Activated naive CD4-positive, alpha-beta T cell treated with anti-CD3 and anti-CD28 coated beads, Interleukin-2, amount 50 U/mL, for 72 hours (primary cell): ENCODE measurements at regions not wholly inside any gene's neighbourhood (a gene's known extent, or its start where the extent isn't known, plus 50 kb on each side); places are given as distances from the start of the nearest gene placed in this dataset.
A peak's percentile ranks its signal among the peaks of the same experiment; 100 is the strongest.
"Not testable (repeated sequence)": the region's sequence is repeated elsewhere in the genome, so short reads cannot be mapped to it uniquely, and the experiment has no call there.

Experiments
- ATAC-seq, 2 donors: fragments of 150-1000 bp; cut with Tn5 transposase; 2 replicates each; pipeline ENCODE4 v1.10.0; 2021; ENCODE audit warnings: mild to moderate bottlenecking in 2 of 2, moderate library complexity in 2 of 2
- DNase-seq, 2 donors: peaks; one replicate each; pipeline ENCODE4 v3.0.0; 2021 to 2022; ENCODE audit warnings: low spot score in 2 of 2
- H3K27ac Mint-ChIP-seq, 2 donors: one replicate each; pipeline ENCODE4 v1.8.0; 2022; ENCODE audit warnings: mild to moderate bottlenecking in 2 of 2, mixed read lengths in 2 of 2
- H3K36me3 Mint-ChIP-seq, 2 donors: one replicate each; pipeline ENCODE4 v1.8.0; 2022; ENCODE audit warnings: mixed read lengths in 2 of 2
- H3K9me3 Mint-ChIP-seq, 2 donors: one replicate each; pipeline ENCODE4 v1.8.0; 2022; ENCODE audit warnings: mixed read lengths in 2 of 2

- H3K9me3 Mint-ChIP-seq = no peaks in the 10 kb centered on the region
- H3K36me3 Mint-ChIP-seq = peaks cover 0 to under 1% of the 10 kb centered on the region in 2 donors
- H3K27ac Mint-ChIP-seq = no peak overlapping the region
- no peak for ATAC-seq
- no peak for DNase-seq
Observed at GRCh38 chr15:55126111-55126510, 70.6 kb downstream of the RSL24D1 start.

- Mint-ChIP-seq H3K9me3 (no peaks in the 10 kb centered on the region), H3K36me3 (no peaks in the 10 kb centered on the region), H3K27ac (no peak overlapping the region)
- DNase-seq = no peak
- no peak for ATAC-seq
Observed at GRCh38 chr15:55124616-55125015, 72.1 kb downstream of the RSL24D1 start.

GRCh38 chr15:55118344-55118870 lies 78.3 kb downstream of the RSL24D1 start:
- H3K27ac Mint-ChIP-seq = no peak overlapping the region
- ATAC-seq (no peak), DNase-seq (no peak)
- H3K9me3 Mint-ChIP-seq = no peaks in the 10 kb centered on the region
- no peaks in the 10 kb centered on the region for H3K36me3 Mint-ChIP-seq

- Mint-ChIP-seq H3K9me3 (no peaks in the 10 kb centered on the region), H3K27ac (no peak overlapping the region), H3K36me3 (no peaks in the 10 kb centered on the region)
- DNase-seq (no peak), ATAC-seq (no peak)
Observed at GRCh38 chr15:55116636-55117035, 80.1 kb downstream of the RSL24D1 start.

GRCh38 chr15:55113736-55114135 lies 83.0 kb downstream of the RSL24D1 start:
- Mint-ChIP-seq H3K9me3 (no peaks in the 10 kb centered on the region), H3K27ac (no peak overlapping the region), H3K36me3 (no peaks in the 10 kb centered on the region)
- DNase-seq = no peak
- ATAC-seq = no peak

GRCh38 chr15:55112706-55113105 lies 84.0 kb downstream of the RSL24D1 start:
- no peak for ATAC-seq
- Mint-ChIP-seq H3K27ac (no peak overlapping the region), H3K9me3 (no peaks in the 10 kb centered on the region), H3K36me3 (no peaks in the 10 kb centered on the region)
- DNase-seq = no peak

- Mint-ChIP-seq H3K9me3 (peaks cover 0 to 7% of the 10 kb centered on the region in 2 donors), H3K36me3 (no peaks in the 10 kb centered on the region), H3K27ac (no peak overlapping the region)
- no peak for DNase-seq
- no peak for ATAC-seq
Observed at GRCh38 chr15:55110446-55110845, 86.3 kb downstream of the RSL24D1 start.

- Mint-ChIP-seq H3K36me3 (no peaks in the 10 kb centered on the region), H3K27ac (no peak overlapping the region), H3K9me3 (peaks cover 0 to 7% of the 10 kb centered on the region in 2 donors)
- ATAC-seq (peak in 1 of 2 donors; percentile 49), DNase-seq (peak in 1 of 2 donors; percentile 60)
Observed at GRCh38 chr15:55108858-55109518, 87.8 kb downstream of the RSL24D1 start.

GRCh38 chr15:55108448-55108847 lies 88.3 kb downstream of the RSL24D1 start:
- H3K27ac Mint-ChIP-seq = no peak overlapping the region

GRCh38 chr15:55106155-55106554 lies 90.6 kb downstream of the RSL24D1 start:
- Mint-ChIP-seq H3K36me3 (no peaks in the 10 kb centered on the region), H3K27ac (no peak overlapping the region), H3K9me3 (peaks cover 0 to 7% of the 10 kb centered on the region in 2 donors)
- no peak for DNase-seq
- no peak for ATAC-seq

More at GRCh38 chr15:55108448-55108847, 88.3 kb downstream of the RSL24D1 start:
- Mint-ChIP-seq H3K36me3 (no peaks in the 10 kb centered on the region), H3K9me3 (peaks cover 0 to 7% of the 10 kb centered on the region in 2 donors)
- DNase-seq (no peak), ATAC-seq (no peak)

GRCh38 chr15:55094136-55094535 lies 102.6 kb downstream of the RSL24D1 start:
- no peaks in the 10 kb centered on the region for H3K9me3 Mint-ChIP-seq
- DNase-seq = no peak
- H3K27ac Mint-ChIP-seq = no peak overlapping the region
- H3K36me3 Mint-ChIP-seq = no peaks in the 10 kb centered on the region
- no peak for ATAC-seq

GRCh38 chr15:55088207-55088606 lies 108.5 kb downstream of the RSL24D1 start:
- no peak for DNase-seq
- ATAC-seq = no peak
- no peaks in the 10 kb centered on the region for H3K36me3 Mint-ChIP-seq
- H3K27ac Mint-ChIP-seq = no peak overlapping the region
- peaks cover 4 to 8% of the 10 kb centered on the region in 2 donors for H3K9me3 Mint-ChIP-seq

GRCh38 chr15:55084673-55085072 lies 112.1 kb downstream of the RSL24D1 start:
- ATAC-seq = no peak
- H3K36me3 Mint-ChIP-seq = no peaks in the 10 kb centered on the region

GRCh38 chr15:55084216-55084615 lies 112.5 kb downstream of the RSL24D1 start:
- no peak for ATAC-seq

More at GRCh38 chr15:55084673-55085072, 112.1 kb downstream of the RSL24D1 start:
- Mint-ChIP-seq H3K9me3 (peaks cover 4 to 8% of the 10 kb centered on the region in 2 donors), H3K27ac (no peak overlapping the region)
- DNase-seq = no peak

GRCh38 chr15:55077052-55077451 lies 119.7 kb downstream of the RSL24D1 start:
- H3K27ac Mint-ChIP-seq = peak overlapping the region in 1 of 2 donors; percentile 15
- peaks cover 4 to 15% of the 10 kb centered on the region in 2 donors for H3K36me3 Mint-ChIP-seq
- not testable (repeated sequence) for ATAC-seq, DNase-seq
- peaks cover 17 to 21% of the 10 kb centered on the region in 2 donors for H3K9me3 Mint-ChIP-seq

More at GRCh38 chr15:55084216-55084615, 112.5 kb downstream of the RSL24D1 start:
- Mint-ChIP-seq H3K9me3 (peaks cover 4 to 8% of the 10 kb centered on the region in 2 donors), H3K27ac (no peak overlapping the region), H3K36me3 (no peaks in the 10 kb centered on the region)
- DNase-seq = no peak

- DNase-seq (no peak), ATAC-seq (no peak)
- Mint-ChIP-seq H3K27ac (no peak overlapping the region), H3K9me3 (peaks cover 17 to 21% of the 10 kb centered on the region in 2 donors), H3K36me3 (peaks cover 4 to 15% of the 10 kb centered on the region in 2 donors)
Observed at GRCh38 chr15:55074431-55074830, 122.3 kb downstream of the RSL24D1 start.

GRCh38 chr15:55063970-55064369 lies 132.8 kb downstream of the RSL24D1 start:
- H3K27ac Mint-ChIP-seq, DNase-seq, ATAC-seq: not testable (repeated sequence)
- Mint-ChIP-seq H3K9me3 (peaks cover 9 to 10% of the 10 kb centered on the region in 2 donors), H3K36me3 (peaks cover 11 to 18% of the 10 kb centered on the region in 2 donors)

- ATAC-seq = no peak
- Mint-ChIP-seq H3K9me3 (peaks cover 9 to 10% of the 10 kb centered on the region in 2 donors), H3K27ac (no peak overlapping the region)
Observed at GRCh38 chr15:55060836-55061235, 135.9 kb downstream of the RSL24D1 start.

More at GRCh38 chr15:55060836-55061235, 135.9 kb downstream of the RSL24D1 start:
- DNase-seq = no peak
- peaks cover 11 to 18% of the 10 kb centered on the region in 2 donors for H3K36me3 Mint-ChIP-seq
